ENCODE measurements at regions not wholly inside any gene's neighbourhood (a gene's known extent, or its start where the extent isn't known, plus 50 kb on each side); places are given as distances from the start of the nearest gene placed in this dataset.

DNA sequence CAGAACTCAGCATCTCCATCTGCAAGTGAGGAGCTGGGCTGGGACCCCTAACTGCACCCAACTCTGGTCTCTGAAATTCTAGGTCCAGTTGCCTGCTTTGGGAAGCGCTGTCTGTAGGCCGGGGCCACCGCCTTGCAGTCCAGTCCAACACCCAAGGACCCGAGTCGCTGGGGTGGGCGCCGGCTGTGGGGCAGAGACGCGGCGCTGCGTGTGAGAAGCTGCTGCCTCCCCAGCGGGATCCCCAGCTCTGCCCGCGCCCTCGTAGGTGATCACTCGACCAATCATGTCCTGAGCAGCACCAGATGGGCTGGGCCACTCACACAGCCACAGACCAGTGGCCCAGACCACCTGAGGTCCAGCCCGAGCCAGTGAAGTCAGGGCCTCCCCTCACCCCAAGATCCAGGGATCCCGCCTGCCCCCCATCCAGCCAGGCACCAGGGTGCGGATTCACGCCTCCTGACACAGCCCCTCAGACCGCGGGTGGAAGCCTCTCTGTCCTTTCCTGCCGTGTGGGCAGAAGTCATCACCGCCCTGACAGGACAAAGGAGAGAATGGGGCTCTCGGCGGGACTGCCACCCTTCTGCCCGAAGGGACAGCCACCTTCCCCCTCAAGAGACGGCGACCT, 67.4 kb upstream of the ADGRA1 start:
- TF ChIP-seq, protein P1, sequence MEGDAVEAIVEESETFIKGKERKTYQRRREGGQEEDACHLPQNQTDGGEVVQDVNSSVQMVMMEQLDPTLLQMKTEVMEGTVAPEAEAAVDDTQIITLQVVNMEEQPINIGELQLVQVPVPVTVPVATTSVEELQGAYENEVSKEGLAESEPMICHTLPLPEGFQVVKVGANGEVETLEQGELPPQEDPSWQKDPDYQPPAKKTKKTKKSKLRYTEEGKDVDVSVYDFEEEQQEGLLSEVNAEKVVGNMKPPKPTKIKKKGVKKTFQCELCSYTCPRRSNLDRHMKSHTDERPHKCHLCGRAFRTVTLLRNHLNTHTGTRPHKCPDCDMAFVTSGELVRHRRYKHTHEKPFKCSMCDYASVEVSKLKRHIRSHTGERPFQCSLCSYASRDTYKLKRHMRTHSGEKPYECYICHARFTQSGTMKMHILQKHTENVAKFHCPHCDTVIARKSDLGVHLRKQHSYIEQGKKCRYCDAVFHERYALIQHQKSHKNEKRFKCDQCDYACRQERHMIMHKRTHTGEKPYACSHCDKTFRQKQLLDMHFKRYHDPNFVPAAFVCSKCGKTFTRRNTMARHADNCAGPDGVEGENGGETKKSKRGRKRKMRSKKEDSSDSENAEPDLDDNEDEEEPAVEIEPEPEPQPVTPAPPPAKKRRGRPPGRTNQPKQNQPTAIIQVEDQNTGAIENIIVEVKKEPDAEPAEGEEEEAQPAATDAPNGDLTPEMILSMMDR (IDR thresholded peaks at IDR 0.05), result no peak
- TF ChIP-seq POLR2A (IDR thresholded peaks at IDR 0.05), result no peak
